ACC112 (cell line): ENCODE measurements at regions not wholly inside any gene's neighbourhood (a gene's known extent, or its start where the extent isn't known, plus 50 kb on each side); places are given as distances from the start of the nearest gene placed in this dataset.

Experiments
- H2AFZ ChIP-seq: fragments of 200-600 bp; sonication (generic); one replicate; pipeline ENCODE4 v1.6.0; 2017; ENCODE audit warnings: antibody characterized with exemption, low read length; ENCODE audit not compliant: unreplicated experiment
- H3K27ac ChIP-seq: fragments of 200-600 bp; sonication (generic); 2 replicates; pipeline ENCODE4 v1.5.1; 2014; ENCODE audit warnings: low read depth, mild to moderate bottlenecking, antibody characterized with exemption, low read length, moderate library complexity
- H3K27me3 ChIP-seq: fragments of 200-600 bp; sonication (generic); 2 replicates; pipeline ENCODE4 v1.6.1; 2014; ENCODE audit warnings: mild to moderate bottlenecking, antibody characterized with exemption, low read length, moderate library complexity, mixed read lengths; ENCODE audit not compliant: insufficient read depth
- H3K36me3 ChIP-seq: fragments of 200-600 bp; sonication (generic); 2 replicates; pipeline ENCODE4 v1.6.1; 2016; ENCODE audit warnings: mild to moderate bottlenecking, antibody characterized with exemption, low read length, moderate library complexity, mixed read lengths; ENCODE audit not compliant: insufficient read depth
- H3K4me1 ChIP-seq: fragments of 200-600 bp; sonication (generic); one replicate; pipeline ENCODE4 v1.6.1; 2016; ENCODE audit warnings: low read length, mixed read lengths; ENCODE audit not compliant: insufficient read depth, unreplicated experiment, control insufficient read depth
- H3K4me3 ChIP-seq: fragments of 200-600 bp; sonication (generic); 2 replicates; pipeline ENCODE4 v1.5.1; 2014; ENCODE audit warnings: mild to moderate bottlenecking, low read depth, low read length
- H3K79me2 ChIP-seq: fragments of 200-600 bp; sonication (generic); one replicate; pipeline ENCODE4 v1.6.0; 2016; ENCODE audit warnings: low read length; ENCODE audit not compliant: control insufficient read depth, unreplicated experiment, insufficient read depth

DNA sequence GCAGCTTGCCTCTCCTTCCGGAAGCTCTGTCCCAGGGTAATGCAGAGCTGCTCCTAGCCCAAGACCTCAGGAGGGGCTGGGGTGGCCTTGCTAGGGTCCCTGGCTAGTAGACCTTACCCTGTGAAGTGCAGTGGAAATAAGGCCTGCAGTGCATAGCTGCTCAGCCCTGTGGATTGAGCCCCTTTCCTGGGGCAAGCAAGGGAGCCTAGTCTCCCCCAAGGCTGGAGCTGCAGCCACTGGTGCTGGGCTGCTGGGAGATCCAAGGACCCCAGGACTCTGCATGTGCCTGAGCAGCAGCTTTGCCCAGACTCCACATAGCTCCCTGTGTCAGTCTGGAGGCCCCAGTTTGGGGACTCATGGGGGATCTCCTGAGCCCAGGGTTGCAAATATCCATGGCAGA, 57.9 kb downstream of the FANCF start:
- peaks cover 33% of the 10 kb centered on the region; the same call in 1 of the 2 replicates for H3K27me3 ChIP-seq
- no peak overlapping the region for H3K4me3 ChIP-seq
- H3K79me2 ChIP-seq, result no peaks in the 10 kb centered on the region

DNA sequence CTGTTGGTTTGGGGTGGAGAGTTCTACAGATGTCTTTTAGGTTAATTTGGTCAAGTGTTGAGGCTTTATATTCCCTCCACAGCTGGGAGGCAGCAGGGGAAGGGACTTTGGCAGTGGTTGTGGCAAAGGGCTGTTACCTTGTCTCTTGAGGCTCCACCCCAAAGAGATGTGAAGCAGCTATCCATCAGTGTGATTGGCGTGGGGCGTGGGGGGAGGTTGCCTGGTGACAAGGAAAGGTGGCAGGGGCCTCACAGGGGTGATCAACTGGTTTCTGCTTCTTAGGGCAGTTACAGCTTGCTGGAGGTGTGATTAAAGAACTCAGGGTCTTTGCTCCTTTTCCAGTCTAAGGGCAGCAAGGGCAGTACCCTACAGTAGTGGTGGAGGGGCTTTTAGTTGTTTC, 59.3 kb downstream of the FANCF start:
- Histone ChIP-seq H3K27ac (no peak overlapping the region), H3K36me3 (no peaks in the 10 kb centered on the region), H2AFZ (no peak overlapping the region), H3K4me3 (no peak overlapping the region), H3K79me2 (no peaks in the 10 kb centered on the region), H3K4me1 (no peaks in the 10 kb centered on the region), H3K27me3 (peaks cover 32% of the 10 kb centered on the region; the same call in 1 of the 2 replicates)

More for the DNA sequence above, 57.9 kb downstream of the FANCF start:
- H2AFZ ChIP-seq, result no peak overlapping the region
- no peak overlapping the region for H3K27ac ChIP-seq
- no peaks in the 10 kb centered on the region for H3K4me1 ChIP-seq
- H3K36me3 ChIP-seq, result no peaks in the 10 kb centered on the region

DNA sequence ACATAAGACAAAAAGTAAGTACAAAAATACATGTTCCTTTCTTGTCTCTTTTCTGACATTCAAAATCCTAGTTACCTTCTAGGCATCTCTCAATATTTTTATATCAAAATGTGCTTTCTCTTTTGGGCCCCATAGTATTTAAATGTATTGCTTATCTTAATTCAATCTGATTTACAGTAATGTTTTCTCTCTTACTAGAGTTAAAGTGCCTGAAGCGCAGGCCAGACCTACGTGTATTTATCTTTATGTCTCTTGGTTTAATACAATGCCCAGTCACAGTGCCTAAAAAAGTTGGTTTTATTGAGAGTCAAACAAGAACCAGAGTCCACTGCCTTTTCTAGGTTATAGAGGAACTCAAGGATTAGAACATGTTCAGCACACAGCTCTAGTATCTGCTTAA, 64.3 kb downstream of the FANCF start:
- Histone ChIP-seq H2AFZ (no peak overlapping the region), H3K79me2 (no peaks in the 10 kb centered on the region), H3K27me3 (peaks cover 44% of the 10 kb centered on the region; the same call in 1 of the 2 replicates), H3K36me3 (no peaks in the 10 kb centered on the region), H3K4me3 (no peak overlapping the region), H3K4me1 (no peaks in the 10 kb centered on the region), H3K27ac (no peak overlapping the region)

DNA sequence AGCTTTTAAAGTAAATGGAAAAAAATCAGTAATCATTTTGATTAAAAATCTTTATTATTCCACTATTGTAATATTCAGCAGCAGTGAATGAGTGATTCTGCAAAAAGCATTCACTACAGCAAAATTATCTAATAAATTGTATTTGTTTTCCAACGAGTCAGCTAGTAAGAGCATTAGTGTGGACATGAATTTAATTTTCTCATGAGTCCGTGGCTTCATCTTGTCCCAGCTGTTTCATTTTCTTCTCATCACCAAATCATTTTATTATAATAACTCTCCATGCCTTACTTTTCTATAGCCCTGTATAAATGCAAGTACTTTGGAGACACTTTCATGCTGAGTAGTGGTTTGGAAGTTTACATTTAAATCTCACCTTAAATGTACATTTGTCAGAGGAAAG, 66.2 kb downstream of the FANCF start:
- no peaks in the 10 kb centered on the region for H3K79me2 ChIP-seq
- H3K27me3 ChIP-seq, result peaks cover 34% of the 10 kb centered on the region; the same call in 1 of the 2 replicates
- H3K27ac ChIP-seq, result no peak overlapping the region
- no peaks in the 10 kb centered on the region for H3K36me3 ChIP-seq
- no peak overlapping the region for H2AFZ ChIP-seq
- no peaks in the 10 kb centered on the region for H3K4me1 ChIP-seq
- no peak overlapping the region for H3K4me3 ChIP-seq

DNA sequence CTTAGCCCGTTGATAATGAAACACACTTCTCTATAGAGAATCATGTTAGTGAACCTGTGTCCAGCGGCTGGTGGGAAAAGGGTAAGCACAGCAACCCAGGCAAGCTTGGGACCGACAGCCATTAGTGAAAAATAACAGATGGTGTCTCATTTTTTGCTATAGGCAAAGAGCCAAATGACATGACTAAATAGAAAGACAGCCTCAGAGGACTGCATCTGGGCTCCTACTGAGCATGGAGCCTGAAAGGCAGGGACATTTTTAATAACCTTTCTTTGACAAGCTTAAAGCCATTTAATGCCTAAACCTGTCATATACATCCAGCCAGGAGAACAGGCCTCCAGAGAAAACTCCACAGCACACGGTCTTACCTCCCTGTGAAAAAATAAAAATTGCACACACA, 67.0 kb downstream of the FANCF start:
- H3K4me3 ChIP-seq, result no peak overlapping the region

DNA sequence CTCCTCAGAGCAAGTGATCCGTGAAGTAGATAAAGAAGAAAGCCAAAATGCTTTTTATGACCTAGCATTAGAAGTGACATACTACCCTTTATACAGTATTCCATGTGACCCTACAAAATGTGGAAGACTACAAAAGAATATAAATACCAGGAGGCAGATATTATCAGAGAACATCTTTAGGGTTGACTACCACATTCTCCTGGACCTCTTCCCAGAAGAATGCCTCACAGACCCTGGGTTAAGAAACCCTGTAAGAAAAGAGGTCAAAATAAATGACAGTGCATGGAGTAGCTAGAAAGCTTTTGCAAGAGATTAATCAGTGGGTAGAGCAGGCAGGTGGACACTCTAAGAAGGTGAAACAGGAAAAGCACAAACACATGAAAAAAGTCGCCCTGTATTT, 69.2 kb downstream of the FANCF start:
- Histone ChIP-seq H3K36me3 (no peaks in the 10 kb centered on the region), H3K27me3 (peaks cover 21% of the 10 kb centered on the region; the same call in 1 of the 2 replicates), H3K27ac (no peak overlapping the region), H3K79me2 (no peaks in the 10 kb centered on the region), H3K4me1 (no peaks in the 10 kb centered on the region), H2AFZ (no peak overlapping the region), H3K4me3 (no peak overlapping the region)

More for the DNA sequence above, 67.0 kb downstream of the FANCF start:
- Histone ChIP-seq H3K27ac (no peak overlapping the region), H3K27me3 (peaks cover 27% of the 10 kb centered on the region; the same call in 1 of the 2 replicates), H3K79me2 (no peaks in the 10 kb centered on the region), H3K4me1 (no peaks in the 10 kb centered on the region), H2AFZ (no peak overlapping the region), H3K36me3 (no peaks in the 10 kb centered on the region)

DNA sequence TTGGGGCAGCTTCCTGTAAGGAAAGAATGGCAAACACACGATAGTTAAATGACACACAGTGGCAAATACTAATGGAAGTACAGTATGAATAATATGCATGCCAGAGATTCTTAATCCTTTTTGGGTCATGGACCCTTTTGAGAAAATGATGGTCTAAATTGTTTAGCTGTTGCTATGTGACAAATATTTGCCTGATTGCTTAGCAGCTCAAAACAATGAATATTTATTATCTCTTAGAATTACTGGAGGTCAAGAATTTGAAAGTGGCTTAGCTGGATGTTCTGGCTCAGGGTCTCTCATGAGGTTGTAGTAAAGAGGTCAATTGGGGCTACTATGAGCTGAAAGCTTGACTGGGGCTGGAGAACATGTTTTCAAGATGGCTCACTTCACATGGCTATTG, 69.7 kb downstream of the FANCF start:
- H3K27ac ChIP-seq, result no peak overlapping the region
- H2AFZ ChIP-seq, result no peak overlapping the region
- no peaks in the 10 kb centered on the region for H3K36me3 ChIP-seq

DNA sequence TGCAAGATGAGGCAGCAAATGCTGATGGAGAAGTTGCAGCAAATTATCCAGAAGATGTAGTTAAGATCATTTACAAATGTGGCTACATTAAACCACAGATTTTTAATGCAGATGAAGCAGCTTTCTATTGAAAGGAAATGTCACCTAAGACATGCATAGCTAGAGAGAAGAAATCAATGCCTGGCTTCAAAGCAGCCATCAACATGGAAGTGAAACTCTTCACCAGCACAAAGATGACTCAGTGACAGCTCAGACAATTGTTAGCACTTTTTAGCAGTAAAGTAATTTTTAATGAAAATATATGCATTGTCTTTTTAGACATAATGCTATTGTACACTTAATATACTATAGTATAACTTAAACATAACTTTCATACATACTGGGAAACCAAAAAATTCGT, 71.4 kb downstream of the FANCF start:
- Histone ChIP-seq H3K4me3 (no peak overlapping the region), H3K27ac (no peak overlapping the region), H3K27me3 (peaks cover 18% of the 10 kb centered on the region; the same call in 1 of the 2 replicates), H3K79me2 (no peaks in the 10 kb centered on the region), H3K4me1 (no peaks in the 10 kb centered on the region), H2AFZ (no peak overlapping the region), H3K36me3 (no peaks in the 10 kb centered on the region)

More for the DNA sequence above, 69.7 kb downstream of the FANCF start:
- Histone ChIP-seq H3K4me1 (no peaks in the 10 kb centered on the region), H3K27me3 (peaks cover 21% of the 10 kb centered on the region; the same call in 1 of the 2 replicates), H3K4me3 (no peak overlapping the region), H3K79me2 (no peaks in the 10 kb centered on the region)

DNA sequence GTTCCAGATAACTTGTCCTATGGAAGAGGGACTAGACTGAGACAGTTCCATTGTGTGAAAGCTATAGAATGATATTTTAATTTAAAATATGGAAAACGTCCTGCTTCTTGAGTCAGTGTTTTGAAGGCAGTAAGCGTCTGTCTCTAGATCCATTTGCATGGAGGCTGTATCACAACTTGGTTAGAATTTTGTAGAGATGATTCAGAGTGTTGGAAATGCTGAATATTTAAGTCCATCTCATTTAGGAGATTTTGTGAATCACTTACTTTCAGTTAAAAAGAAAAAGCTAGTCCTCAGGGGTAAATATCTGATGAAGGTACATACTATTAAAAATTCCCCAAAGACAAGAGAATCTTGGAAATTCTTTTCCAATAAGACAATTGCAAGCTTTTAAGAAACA, 72.7 kb downstream of the FANCF start:
- Histone ChIP-seq H3K36me3 (no peaks in the 10 kb centered on the region), H3K79me2 (no peaks in the 10 kb centered on the region), H2AFZ (no peak overlapping the region), H3K4me3 (no peak overlapping the region), H3K27ac (no peak overlapping the region), H3K4me1 (no peaks in the 10 kb centered on the region), H3K27me3 (peaks cover 18% of the 10 kb centered on the region; the same call in 1 of the 2 replicates)

DNA sequence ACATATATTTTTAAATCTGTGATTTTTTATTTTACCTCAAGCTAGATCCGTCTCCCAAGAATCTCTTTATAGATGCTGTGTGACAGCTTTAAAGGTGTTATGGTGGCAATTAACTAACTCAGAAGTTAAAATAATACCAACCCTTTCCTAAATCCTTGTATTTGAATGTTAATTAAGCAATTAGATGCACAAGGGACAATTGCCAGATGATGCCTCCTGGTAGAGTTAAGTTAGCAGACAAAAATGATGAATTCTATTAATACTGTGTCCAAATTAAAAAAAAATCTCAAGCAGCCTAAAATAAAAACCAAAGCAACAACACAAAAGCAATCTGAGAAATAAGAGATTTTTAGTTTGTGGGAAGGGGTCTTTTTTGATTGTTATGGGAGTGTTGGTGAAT, 78.9 kb downstream of the FANCF start:
- Histone ChIP-seq H2AFZ (no peak overlapping the region), H3K27me3 (peaks cover 22% of the 10 kb centered on the region; the same call in 1 of the 2 replicates), H3K79me2 (no peaks in the 10 kb centered on the region), H3K27ac (no peak overlapping the region), H3K4me3 (no peak overlapping the region), H3K36me3 (no peaks in the 10 kb centered on the region), H3K4me1 (no peaks in the 10 kb centered on the region)

DNA sequence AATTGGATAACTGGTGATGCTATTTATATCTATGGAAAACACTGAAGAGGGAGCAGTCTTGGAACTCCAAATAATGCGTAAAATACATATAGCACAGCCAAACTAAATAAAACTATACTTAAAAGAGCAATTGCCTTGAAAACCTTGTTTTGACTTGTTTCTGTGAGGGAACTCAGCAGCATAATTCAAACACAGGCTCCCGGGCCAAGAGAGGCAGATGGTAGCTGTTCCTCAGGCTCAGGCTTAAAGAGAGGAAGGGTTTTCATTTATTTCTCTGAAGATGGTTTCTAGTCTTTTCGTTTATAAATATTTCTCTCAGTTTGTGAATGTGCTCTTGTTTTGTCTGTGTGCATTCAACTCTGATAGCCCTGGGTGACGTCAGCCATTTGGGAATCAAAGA, 82.4 kb downstream of the FANCF start:
- no peak overlapping the region for H2AFZ ChIP-seq
- H3K27ac ChIP-seq, result no peak overlapping the region
- H3K79me2 ChIP-seq, result no peaks in the 10 kb centered on the region
- H3K36me3 ChIP-seq, result no peaks in the 10 kb centered on the region
- no peaks in the 10 kb centered on the region for H3K4me1 ChIP-seq
- no peak overlapping the region for H3K4me3 ChIP-seq
- H3K27me3 ChIP-seq, result peaks cover 27% of the 10 kb centered on the region
